GM12874 (cell line): ENCODE measurements at regions not wholly inside any gene's neighbourhood (a gene's known extent, or its start where the extent isn't known, plus 50 kb on each side); places are given as distances from the start of the nearest gene placed in this dataset.

Experiments
- TF ChIP-seq, protein P1 (sequence below): IDR thresholded peaks from 2 replicates; pipeline ENCODE4 v1.5.1; 2011; ENCODE audit warnings: low read depth, mild to moderate bottlenecking, control low read depth, low read length, moderate library complexity; ENCODE audit not compliant: insufficient read depth

- TF ChIP-seq, protein P1, sequence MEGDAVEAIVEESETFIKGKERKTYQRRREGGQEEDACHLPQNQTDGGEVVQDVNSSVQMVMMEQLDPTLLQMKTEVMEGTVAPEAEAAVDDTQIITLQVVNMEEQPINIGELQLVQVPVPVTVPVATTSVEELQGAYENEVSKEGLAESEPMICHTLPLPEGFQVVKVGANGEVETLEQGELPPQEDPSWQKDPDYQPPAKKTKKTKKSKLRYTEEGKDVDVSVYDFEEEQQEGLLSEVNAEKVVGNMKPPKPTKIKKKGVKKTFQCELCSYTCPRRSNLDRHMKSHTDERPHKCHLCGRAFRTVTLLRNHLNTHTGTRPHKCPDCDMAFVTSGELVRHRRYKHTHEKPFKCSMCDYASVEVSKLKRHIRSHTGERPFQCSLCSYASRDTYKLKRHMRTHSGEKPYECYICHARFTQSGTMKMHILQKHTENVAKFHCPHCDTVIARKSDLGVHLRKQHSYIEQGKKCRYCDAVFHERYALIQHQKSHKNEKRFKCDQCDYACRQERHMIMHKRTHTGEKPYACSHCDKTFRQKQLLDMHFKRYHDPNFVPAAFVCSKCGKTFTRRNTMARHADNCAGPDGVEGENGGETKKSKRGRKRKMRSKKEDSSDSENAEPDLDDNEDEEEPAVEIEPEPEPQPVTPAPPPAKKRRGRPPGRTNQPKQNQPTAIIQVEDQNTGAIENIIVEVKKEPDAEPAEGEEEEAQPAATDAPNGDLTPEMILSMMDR, result no peak
Observed at GRCh38 chr12:71335963-71336257, 103.7 kb upstream of the LGR5 start.

GRCh38 chr12:71335151-71335962 lies 104.2 kb upstream of the LGR5 start:
- TF ChIP-seq, protein P1, result no peak

- TF ChIP-seq, protein P1, result no peak
Observed at GRCh38 chr12:71333418-71333817, 106.2 kb upstream of the LGR5 start.

GRCh38 chr12:71329956-71330355 lies 109.6 kb upstream of the LGR5 start:
- TF ChIP-seq, protein P1, result no peak

- TF ChIP-seq, protein P1, result no peak
Observed at GRCh38 chr12:71321531-71321930, 118.1 kb upstream of the LGR5 start.

- TF ChIP-seq, protein P1, result no peak
Observed at GRCh38 chr12:71321130-71321529, 118.5 kb upstream of the LGR5 start.

DNA sequence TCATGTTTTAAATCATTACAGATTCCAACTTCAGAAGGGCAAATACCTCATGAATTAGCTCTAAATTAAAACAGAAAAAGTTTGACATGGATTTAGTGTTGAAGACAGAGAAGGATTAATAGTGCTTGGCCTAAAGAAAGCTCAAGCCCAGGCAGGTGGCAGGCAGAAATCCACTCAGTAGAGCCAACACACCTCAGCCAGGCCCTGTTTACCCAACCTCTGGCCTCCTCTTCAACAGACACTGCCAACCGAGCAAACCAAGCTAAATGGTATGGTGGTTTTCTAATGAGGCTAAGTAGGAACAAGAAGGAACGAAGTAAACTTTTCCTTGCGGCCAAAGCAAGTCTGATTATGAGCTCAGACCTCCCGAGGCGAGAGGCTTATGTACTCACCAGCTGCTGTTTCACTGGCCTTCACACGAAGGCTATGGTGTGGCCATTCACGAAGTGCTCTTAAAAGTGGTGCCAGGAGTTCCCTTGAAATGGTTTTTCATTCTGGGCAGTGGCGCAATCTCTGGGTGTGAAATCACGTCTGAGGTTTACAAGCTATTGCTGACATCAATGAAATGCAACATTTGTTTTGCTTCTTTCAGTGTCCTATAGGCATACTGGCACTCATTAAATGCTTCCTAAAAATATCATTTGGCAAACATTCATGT lies 124.1 kb upstream of the LGR5 start:
- TF ChIP-seq, protein P1, result no peak
